Suppressor macrophage treated with lipopolysaccharide for 1 hour (primary cell): ENCODE measurements at regions not wholly inside any gene's neighbourhood (a gene's known extent, or its start where the extent isn't known, plus 50 kb on each side); places are given as distances from the start of the nearest gene placed in this dataset.

Source experiments
- DNase-seq, 3 donors: peaks; one replicate each; pipeline ENCODE4 v3.0.0-alpha.2; 2020 to 2022

DNA sequence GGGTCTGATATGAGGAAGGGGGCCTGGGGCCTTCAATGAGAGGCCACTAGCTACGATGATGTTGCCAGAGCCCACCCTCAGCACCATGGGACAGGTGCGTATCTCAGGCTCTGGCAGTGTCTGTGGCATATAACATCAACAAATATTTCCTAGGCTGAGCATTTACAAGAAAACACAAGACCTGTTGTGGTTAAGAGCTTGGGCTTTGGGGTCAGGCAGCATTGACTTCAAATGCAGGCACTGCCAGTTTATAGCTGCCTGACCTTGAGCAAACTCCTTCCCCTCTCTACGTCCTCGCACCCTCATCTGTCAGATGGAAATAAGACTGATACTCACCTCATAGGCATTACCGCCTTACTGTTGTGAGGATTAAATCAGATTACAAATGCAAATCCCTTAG, 156.0 kb downstream of the KATNAL1 start:
- no peak for DNase-seq

DNA sequence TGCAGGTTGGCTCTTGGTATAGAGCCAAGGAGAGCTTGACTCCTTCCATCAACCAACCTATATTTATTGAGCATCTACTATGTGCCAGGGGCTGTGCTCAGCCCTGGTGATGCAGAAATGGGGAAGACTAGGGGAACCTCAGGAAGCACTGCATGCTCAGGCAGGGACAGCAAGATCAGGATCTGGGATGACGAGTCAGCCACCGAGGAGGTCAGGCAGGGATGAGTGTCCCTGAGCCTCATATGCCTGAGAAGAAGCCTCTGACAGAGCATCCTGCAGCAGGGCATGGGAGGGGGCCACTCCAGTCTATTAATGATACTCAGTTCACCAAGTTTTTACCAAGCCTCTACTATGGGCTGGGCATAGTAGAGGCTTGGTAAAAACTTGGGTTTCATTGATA, 158.1 kb downstream of the KATNAL1 start:
- DNase-seq: no peak

DNA sequence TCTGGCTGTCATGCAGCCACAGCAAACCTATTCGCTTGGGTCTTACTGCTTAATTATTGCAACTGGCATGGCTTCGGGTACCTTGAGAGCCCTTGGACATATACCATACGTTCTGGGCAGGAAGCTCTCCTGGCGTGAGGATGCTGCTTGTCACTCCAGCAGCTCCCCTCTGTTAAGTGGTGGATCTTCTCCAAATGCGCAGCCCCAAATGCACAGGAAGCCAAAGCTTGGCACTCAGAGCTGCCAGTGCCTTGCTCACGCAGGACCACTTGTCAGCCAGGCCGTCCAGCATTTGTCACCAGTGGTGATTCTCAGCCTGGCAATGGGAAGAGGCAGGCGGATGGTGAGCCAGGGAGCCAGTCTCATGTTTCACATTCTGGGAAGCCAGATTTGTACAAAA, 158.6 kb downstream of the KATNAL1 start:
- DNase-seq: no peak

DNA sequence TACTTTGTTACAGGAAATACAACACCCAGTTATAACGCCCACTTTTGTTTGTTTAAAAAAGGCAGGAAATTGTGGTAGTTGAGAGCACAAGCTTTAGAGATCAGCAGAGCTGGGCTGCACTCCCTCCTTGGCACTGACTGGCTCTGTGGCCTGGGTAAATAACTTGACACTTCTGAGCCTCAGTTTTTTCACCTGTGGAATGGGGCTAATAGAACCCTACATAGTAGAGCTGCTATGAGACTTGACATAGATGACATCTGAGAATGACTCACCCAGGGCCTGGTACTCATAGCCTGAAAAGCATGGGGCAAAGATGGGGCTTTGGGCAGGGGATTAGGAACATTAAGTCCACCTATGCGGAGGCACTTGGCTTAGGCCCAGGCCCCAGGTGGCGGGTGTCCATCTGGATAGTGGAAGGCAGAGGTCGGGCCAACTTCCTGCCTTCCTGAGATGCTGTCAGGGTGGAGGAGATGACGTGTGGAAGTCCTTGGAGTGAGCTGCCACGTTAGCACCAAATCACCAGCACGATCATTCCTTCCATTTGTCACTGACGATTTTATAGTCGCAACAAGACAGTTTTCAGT, 159.1 kb downstream of the KATNAL1 start:
- no peak for DNase-seq

DNA sequence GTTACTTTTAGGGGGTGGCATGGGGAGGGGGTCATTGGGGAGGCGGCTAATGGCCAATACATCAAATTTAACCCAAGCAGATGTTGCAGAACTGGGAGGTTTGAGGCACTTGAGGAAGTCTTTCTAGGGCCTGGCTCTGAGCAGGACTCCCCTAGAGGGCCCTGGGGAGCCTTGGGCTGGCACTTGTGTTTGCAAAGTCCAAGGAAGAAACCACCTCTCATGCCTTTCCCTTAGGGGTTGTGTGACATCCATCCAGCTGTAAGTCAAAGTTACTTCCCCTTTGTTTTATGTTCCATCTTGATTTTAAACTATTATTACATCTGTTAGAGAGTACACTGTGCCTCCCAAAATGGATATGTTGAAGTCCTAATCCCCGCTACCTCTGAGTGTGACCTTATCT, 159.9 kb downstream of the KATNAL1 start:
- DNase-seq: no peak

DNA sequence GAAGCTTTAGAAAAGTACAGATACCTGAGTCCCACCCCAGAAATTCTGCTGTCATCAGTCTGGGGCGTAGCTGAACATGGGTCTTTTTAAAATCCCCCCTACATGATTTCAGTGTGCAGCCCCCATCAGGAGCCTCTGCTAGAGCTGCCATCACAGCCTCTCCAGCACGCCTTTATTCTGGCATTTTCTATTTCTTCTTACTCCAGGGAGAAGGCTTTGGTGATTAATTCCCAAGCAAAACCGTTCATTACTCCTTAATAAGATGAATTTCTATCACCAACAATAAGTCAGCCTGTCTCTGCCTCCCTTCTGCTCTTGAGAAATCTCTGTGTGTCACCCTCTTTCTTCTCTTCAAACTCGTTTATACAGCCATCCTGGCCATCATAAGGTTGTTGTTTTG, 160.3 kb downstream of the KATNAL1 start:
- DNase-seq: no peak

DNA sequence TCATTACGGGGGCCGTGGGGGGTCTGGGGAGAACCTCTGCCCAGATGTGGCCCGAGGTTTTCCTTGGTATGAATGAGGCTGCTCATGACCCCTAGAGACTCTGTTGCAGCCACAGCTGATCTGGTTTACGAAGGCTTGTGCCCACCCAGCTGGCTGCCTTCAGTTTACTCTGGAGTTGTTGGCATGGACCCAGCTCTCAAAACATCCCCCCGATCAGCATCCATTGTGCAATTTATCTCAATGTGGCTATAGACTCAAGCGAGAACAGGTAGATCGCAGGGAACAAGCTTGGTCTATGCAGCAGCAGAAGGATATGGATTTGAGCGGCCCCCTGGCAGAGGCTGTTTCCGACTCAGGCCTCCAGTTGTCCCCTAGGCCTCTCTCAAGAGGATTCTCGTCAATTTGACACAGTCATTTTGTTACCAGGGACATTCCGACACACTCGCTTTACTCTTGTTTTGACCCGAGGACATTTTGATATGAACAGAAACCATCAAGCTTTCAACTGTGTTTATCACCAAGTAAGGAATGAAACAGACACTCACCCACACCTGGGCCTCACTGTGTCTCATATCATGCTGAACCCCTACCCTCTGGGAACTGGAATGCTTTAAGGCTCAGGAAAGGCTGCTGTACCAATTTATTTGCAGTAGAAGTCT, 161.5 kb downstream of the KATNAL1 start:
- no peak for DNase-seq

DNA sequence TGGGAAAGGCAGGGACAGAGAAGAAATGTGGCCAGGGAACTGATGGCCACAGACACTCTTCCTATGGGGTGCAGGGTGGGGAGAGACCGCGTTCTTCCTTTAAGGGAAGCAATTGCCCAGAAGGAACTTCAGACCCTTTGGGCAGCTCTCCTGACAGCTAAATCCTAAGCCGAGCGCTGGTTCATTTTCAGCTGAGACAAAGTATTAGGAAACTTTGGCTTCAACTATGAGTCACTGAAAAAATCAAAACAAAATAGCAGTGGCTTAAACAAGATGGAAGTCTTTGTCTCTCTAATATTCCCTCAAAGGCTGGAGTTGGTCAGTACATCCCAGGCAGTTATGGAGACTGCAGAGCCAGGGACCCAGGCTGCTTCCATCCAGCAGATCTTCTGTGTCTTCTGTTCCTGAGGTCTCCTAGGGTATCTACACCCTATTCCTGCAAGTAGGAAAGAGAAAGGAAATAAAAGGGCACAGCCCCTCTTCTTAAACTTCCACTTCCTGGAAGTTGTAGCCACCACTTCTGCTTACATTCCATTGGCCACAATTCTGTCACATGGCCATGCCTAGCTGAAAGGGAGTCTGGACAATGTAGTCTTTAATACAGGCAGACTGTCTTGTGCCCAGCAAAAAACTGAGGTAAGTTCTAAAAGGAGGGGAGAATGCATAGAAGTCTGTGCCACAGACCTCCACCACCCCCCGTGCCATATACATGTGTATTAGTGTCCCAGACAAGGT, 163.5 kb downstream of the KATNAL1 start:
- DNase-seq: no peak

DNA sequence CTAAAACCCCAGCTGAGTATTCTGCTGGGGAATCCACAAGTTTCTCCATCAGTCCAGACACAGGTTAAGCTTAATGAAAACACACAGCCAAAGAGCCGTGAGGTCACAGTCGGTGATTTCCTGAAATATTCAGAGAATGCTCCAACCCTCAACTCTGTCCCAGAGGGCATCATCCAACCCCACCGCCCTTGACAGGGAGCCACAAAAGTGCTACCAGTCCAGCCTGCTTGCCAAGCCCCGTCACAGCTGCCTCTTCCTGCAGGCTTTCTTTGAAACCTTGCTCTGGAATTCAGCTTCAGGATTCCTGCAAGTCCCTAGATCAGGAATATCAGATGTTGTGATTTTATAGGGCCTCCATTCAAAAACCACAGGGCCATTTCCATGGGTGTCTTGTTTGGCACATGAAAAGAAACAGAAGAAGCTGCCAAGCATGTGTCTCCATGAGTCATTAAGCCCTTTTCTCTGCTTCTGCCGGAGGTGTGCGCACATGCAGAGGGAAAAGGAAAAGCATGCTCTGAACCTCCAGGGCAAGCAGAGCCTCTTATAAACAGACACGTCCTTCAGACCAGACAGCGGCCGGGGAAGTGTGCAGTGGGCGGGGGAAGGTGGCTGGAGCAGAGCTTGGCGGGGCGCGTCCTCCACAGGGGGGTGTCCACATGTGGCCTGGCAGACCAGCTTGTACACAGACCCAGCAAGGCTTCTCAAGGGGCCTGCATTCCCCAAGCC, 164.7 kb downstream of the KATNAL1 start:
- peak; percentile 30 to 37 (median 36) for DNase-seq

DNA sequence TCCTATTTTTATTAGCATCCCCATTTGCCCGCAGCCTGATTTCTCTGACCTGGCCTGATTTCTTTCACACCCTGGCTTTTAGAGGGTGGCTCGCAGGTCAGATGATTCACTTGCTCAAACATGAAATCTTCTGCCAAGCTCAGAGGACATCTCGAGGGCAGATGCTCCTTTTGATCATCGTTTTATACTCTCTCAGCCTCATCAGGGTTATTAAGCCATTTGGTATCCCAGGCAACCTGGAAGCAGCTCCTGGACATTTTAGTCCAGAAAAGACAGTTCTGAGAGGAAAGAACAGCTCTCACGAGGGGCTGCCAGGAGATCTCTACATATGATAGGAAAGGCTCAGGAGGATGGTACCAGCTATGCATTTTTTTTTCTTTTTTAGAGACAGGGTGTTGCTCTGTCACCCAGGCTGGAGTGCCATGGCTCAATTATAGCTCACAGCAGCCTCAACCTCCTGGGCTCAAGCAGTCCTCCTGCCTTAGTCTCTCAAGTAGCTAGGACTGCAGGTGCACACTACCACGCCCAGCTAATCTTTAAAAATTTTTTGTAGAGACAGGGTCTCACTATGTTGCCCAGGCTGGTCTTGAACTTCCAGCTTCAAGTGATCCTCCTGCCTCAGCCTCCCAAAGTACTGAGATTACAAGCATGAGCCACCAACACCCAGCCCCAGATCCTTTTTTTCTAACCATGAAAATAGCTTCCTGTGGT, 165.4 kb downstream of the KATNAL1 start:
- DNase-seq: no peak

DNA sequence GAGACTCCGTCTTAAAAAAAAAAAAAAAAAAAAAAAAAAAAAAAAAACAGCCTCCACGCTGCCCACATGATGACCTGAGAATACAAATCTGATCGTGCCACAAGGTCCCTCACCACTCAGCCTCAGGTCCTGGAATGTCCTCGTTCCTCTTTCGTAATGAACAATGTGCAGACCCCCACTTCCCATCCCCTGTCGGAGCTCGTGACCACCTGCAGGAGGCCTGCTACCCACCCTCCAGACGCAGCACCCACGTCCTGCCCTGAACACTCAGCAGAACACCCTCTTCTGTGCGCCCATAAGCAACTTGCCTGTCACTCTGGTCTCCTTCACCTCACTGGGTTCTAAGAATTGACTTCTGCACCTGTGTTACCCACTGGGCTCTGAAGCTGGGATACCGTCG, 166.4 kb downstream of the KATNAL1 start:
- DNase-seq: no peak

DNA sequence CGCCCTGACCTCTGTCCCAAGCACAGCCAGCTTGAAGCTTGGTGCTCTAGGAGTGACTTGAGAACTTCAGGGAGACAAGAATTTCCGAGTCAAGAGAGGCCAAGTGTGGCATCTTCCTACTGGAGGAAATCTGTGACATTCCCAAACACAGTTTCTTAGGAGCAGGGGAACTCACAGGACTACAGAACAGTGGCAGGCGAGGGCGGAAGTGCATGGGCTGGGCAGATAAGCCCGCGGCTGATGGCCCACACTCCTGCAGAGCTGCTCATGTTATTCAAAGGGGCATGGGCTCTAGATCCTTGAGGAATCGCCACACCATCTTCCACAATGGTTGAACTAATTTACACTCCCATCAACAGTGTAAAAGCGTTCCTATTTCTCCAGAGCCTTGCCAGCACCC, 168.8 kb downstream of the KATNAL1 start:
- DNase-seq: no peak

DNA sequence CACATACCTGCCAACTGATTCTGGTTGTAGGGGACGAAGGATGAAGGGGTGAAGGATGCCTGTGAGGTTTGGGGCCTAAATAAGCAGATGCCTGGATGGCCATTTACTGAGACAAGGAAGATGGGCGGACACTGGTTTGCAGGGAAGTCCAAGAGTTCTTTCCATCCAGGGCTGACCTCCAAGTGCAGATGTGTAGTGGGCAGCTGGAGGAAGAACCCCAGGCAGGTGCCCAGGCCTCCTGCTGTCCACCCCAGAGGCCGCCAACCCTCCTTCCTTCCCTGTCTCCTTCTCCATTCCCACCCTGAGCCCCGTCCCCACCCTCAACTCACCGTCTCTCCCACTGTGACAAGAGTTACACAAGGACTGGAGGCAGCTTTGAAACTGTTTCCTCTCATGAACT, 171.5 kb downstream of the KATNAL1 start:
- DNase-seq: no peak

DNA sequence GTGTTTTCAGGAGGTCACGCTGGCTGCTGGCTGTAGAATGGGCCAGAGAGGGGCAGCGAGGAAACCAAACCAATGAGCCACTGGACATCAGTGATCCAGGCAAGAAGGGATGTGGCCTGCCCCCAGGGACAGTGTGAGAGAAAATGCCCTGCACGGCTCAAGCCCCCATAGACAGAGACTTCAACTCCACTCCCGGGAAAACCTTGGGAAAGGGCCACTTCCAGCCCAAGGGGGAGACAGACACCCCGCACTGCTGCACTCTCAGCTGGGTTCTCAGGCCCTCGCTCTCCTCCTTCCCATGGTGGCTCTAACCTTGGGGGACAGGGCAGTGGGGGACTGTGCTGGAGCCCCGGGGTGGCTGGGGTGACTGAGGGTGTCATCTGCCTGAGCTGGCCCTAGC, 172.0 kb downstream of the KATNAL1 start:
- no peak for DNase-seq

DNA sequence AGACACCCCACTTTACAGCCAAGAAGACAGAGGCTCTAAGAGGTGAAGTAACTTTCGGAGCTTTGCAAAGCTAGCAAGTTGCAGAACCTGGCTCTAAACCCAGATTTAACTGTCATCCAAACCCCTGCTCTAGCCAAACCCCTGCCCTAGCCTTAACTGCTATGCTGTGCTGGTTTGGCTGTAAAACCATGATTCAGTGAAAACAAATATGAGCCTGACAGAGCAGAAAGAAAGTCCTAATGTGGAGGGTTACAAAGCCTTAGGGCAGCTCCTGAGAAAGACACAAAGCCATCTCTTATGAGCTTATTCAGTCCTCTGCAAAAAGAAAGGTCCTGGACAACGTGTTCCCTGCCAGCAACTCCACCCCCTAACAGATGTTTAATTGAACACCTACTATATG, 172.8 kb downstream of the KATNAL1 start:
- DNase-seq: no peak

DNA sequence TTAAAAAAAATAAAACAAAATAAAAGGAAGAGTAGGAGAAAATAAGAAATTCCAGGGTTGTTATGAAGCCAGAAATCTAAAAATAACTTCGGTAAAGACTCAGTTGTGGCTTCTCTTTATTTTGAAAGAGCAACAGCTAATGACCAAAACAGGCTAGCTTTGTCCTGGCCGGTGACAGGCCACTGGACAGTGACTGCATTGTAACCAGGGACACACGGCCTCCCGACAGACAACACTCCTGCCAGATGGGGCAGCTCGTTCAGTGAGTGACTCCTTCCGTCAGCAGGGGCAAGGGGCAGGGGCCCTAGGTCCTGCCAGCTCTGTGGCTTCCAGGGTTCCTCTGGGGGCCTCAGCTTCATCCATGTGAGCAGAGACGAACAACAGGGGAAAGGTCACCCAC, 173.4 kb downstream of the KATNAL1 start:
- DNase-seq: no peak

DNA sequence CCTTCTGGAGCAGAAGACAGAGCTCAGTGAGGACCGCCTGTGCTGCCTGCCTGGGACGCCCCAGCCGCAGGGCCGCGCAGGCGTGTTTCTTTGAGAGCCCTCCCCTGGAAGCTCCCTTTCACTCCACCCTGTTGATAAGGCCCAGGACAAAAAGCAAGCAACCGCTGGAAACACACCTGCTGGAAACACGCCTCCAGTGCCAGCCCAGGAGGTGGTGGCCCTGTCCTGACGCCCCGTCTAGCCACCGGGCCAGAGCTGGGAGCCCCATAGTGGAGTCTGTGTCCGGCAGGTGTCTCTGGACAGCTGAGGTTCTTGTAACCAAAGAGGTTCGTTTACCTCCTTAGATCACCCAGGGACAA, 173.8 kb downstream of the KATNAL1 start:
- no peak for DNase-seq

DNA sequence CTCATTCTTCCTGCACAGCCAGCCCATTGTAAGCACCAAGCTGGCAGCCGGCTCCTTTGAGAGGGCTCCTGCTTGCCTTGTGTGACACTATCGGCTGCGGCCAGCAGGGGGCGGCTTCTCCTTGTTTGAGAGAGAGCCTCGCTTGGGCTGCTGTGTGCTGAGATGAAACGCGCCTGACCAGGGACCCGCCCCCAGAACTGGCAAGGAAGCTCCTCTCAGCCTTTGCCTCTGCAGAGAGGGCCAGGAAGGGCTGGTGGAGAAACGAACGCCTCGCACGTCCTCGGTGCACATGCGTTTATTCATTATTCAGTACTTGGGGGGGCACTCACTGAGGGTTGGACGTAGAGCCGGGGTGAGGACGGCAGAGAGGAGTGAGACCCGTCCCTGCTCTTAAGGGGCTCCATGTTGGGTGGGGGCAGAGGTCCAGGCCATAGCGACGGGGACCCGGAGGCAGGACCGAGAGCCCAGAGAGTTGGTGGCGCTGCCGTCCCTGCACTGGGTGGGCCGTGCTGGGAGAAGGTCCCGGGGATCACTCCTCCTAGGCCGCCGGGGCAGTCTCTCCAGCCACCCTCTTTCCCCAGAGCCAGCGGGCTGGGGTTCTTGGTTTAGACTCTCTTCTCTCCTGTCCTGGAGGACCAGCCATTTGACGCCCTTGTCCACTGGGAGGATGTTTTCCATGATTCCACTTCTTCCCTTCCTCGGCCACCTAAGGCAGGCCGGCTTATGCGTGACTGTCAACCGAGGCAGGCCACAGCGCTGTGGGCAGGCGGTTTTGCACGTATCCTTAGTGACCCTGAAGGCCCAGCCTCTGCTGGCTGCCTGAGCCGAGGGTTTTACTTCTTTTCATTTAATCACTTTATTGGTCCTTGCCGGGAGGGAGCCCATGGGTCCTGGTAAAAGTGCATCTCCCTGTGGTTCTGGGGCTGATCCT, 174.5 kb downstream of the KATNAL1 start:
- DNase-seq: peak; percentile 91 to 96 (median 95)

DNA sequence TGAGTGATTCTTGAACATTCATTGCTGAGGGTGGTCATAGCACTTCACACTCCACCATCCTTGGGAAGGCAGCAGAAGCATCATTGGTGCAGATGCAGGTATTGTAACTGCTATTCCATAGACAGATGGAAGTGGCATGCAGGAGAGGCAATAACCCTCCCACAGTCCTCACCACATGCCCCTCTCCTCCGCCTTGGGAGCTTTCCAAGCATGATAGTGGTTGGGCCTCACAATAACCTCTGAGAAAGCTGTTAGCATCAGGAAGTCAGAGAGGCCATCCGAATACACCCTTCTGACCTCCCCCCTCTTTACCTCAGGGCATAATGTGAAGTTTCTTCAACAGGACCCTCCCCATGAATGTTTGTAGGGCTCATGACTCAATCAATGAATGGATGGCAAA, 177.9 kb downstream of the KATNAL1 start:
- DNase-seq: no peak

DNA sequence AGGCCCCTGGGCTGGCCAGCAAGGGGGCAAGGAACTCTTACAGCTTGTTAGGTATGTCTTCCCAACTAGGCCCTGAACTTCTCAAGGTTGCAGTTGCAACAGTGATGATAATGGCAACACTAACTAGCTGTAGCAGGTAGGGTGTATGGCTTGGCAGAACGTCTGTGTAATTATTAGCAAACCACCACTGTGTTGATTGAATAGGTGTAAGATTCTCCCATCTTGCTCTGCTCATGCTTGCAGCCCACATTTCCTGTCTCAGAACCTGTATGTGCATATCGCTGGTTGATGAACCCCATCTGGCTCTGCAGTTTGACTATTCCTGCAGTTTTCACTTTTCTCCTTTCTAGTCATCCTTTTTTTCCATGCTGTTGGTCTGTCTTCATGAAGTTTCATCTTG, 178.8 kb downstream of the KATNAL1 start:
- no peak for DNase-seq

DNA sequence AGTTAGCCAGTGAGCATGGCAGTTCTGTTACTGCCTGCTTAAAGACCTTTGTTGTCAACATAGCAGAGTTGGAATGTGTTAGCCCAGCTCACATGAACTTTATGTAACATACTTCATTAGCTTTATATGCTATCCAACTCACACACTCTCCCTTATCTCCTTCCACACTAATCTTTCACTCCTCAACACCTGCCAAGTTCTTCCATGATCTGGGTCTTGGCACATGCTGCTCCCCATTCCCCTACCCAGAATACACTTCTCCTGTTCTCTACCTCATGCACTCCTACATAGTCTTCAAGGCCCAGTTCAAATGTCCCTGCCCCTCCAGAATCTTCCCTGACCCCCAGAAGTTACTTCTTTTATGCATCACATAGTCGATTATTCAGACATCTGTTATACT, 179.3 kb downstream of the KATNAL1 start:
- DNase-seq: no peak

DNA sequence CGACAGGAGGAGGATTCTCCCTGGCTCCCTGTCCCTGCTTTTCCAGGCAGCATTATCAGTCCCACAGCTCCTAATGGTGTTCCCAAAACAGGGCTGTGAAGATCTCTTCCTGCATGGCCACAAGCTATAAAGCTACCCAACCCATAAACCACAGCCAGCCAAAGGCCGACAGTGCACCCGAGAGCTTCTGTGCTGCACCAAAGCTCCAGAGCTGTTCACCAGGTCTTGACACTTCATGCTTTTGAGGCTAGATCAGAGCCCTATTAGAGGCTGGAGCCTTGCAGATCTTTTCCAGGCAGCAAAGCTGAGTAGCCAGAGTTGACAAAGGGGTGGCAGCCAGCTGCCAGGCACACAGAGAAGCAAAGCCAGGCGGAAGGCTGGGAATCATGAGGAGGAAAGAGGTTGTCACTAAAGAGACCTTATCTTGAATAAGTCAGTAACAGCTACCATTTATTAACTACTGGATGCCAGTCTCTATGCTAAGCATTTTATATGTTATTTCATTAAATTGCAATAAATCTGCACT, 180.4 kb downstream of the KATNAL1 start:
- no peak for DNase-seq
